Stimulated activated CD4-positive, alpha-beta T cell treated with anti-CD3 and anti-CD28 coated beads, TNF-alpha, amount 100 ng/mL, for 24 hours (primary cell): ENCODE measurements at regions not wholly inside any gene's neighbourhood (a gene's known extent, or its start where the extent isn't known, plus 50 kb on each side); places are given as distances from the start of the nearest gene placed in this dataset.

Experiments used
- DNase-seq, 3 experiments: peaks; one replicate each; pipeline ENCODE4 v3.0.0-alpha.2; 2020; ENCODE audit warnings: low read depth in 3 of 3

- no peak for DNase-seq
Observed at GRCh38 chr3:139778682-139779233, 101.0 kb upstream of the NMNAT3 start.

GRCh38 chr3:139774560-139775302, 97.0 kb upstream of the NMNAT3 start:
- DNase-seq: no peak

GRCh38 chr3:139772539-139773500, 95.0 kb upstream of the NMNAT3 start:
- DNase-seq: no peak

- no peak for DNase-seq
Observed at GRCh38 chr3:139771331-139771730, 93.6 kb upstream of the NMNAT3 start.

- DNase-seq: no peak
Observed at GRCh38 chr3:139770577-139770976, 92.8 kb upstream of the NMNAT3 start.

GRCh38 chr3:139769796-139770195, 92.0 kb upstream of the NMNAT3 start:
- no peak for DNase-seq

- DNase-seq: no peak
Observed at GRCh38 chr3:139764936-139765335, 87.2 kb upstream of the NMNAT3 start.

GRCh38 chr3:139764069-139764905, 86.5 kb upstream of the NMNAT3 start:
- no peak for DNase-seq

- DNase-seq: no peak
Observed at GRCh38 chr3:139762302-139762701, 84.5 kb upstream of the NMNAT3 start.

- DNase-seq: no peak
Observed at GRCh38 chr3:139759470-139759869, 81.7 kb upstream of the NMNAT3 start.

GRCh38 chr3:139758654-139759291, 81.0 kb upstream of the NMNAT3 start:
- no peak for DNase-seq

GRCh38 chr3:139757448-139758030, 79.8 kb upstream of the NMNAT3 start:
- DNase-seq: no peak

GRCh38 chr3:139756529-139757103, 78.8 kb upstream of the NMNAT3 start:
- DNase-seq: no peak

GRCh38 chr3:139755551-139755950, 77.8 kb upstream of the NMNAT3 start:
- no peak for DNase-seq

- DNase-seq: no peak
Observed at GRCh38 chr3:139751789-139752188, 74.0 kb upstream of the NMNAT3 start.

- DNase-seq: no peak
Observed at GRCh38 chr3:139746481-139746880, 68.7 kb upstream of the NMNAT3 start.

GRCh38 chr3:139745831-139746230, 68.1 kb upstream of the NMNAT3 start:
- DNase-seq: no peak

- DNase-seq: no peak
Observed at GRCh38 chr3:139738697-139739096, 60.9 kb upstream of the NMNAT3 start.

- no peak for DNase-seq
Observed at GRCh38 chr3:139737682-139738361, 60.0 kb upstream of the NMNAT3 start.

GRCh38 chr3:139735191-139735590, 57.4 kb upstream of the NMNAT3 start:
- DNase-seq: no peak
